ENCODE measurements at regions not wholly inside any gene's neighbourhood (a gene's known extent, or its start where the extent isn't known, plus 50 kb on each side); places are given as distances from the start of the nearest gene placed in this dataset.

DNA sequence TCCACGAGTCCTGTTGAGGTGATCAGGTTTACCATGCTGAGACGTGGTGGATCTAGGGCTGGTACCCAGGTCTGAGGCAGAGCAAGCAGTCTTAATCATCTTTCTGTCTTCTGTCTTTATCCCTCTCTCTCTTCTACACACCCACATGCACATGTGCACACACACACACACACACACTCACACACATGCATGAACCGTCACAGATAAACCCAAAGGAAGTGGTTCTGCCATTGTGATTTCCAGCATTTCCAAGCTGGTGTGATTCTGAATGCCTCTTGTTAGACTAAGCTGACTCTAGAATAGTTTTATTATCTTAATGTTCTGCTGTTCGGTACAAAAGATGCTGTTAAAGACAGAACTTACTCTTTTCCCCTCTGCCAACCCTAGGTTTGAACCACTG, 411.8 kb upstream of the SALL1 start:
- TF ChIP-seq, protein P1, sequence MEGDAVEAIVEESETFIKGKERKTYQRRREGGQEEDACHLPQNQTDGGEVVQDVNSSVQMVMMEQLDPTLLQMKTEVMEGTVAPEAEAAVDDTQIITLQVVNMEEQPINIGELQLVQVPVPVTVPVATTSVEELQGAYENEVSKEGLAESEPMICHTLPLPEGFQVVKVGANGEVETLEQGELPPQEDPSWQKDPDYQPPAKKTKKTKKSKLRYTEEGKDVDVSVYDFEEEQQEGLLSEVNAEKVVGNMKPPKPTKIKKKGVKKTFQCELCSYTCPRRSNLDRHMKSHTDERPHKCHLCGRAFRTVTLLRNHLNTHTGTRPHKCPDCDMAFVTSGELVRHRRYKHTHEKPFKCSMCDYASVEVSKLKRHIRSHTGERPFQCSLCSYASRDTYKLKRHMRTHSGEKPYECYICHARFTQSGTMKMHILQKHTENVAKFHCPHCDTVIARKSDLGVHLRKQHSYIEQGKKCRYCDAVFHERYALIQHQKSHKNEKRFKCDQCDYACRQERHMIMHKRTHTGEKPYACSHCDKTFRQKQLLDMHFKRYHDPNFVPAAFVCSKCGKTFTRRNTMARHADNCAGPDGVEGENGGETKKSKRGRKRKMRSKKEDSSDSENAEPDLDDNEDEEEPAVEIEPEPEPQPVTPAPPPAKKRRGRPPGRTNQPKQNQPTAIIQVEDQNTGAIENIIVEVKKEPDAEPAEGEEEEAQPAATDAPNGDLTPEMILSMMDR (conservative IDR thresholded peaks at IDR 0.05), result no peak
- TF ChIP-seq EZH2 (IDR thresholded peaks at IDR 0.05; ENCODE audit: low read depth), result no peak
